Erythroblast (primary cell): ENCODE measurements at regions not wholly inside any gene's neighbourhood (a gene's known extent, or its start where the extent isn't known, plus 50 kb on each side); places are given as distances from the start of the nearest gene placed in this dataset.

ENCODE experiments used
- GATA1 ChIP-seq: IDR thresholded peaks from 2 replicates; pipeline ENCODE4 v1.6.1; 2011; ENCODE audit warnings: low read depth, mild to moderate bottlenecking, control low read depth, low read length, moderate library complexity
- POLR2A ChIP-seq: IDR thresholded peaks from 2 replicates; pipeline ENCODE4 v1.6.1; 2011; ENCODE audit warnings: mild to moderate bottlenecking, low read length

GRCh38 chrX:117094149-117094548 lies 631.4 kb upstream of the CT83 start:
- TF ChIP-seq POLR2A (no peak), GATA1 (no peak)
